WTC11 (cell line): ENCODE measurements at regions not wholly inside any gene's neighbourhood (a gene's known extent, or its start where the extent isn't known, plus 50 kb on each side); places are given as distances from the start of the nearest gene placed in this dataset.

Experiments used
- ATAC-seq: fragments of 200-7000 bp; cut with Tn5 transposase; 2 replicates; pipeline ENCODE4 v1.10.0; 2021; ENCODE audit warnings: mild to moderate bottlenecking, moderate library complexity
- CTCF ChIA-PET: fragments of 300-600 bp; sonication (Branson Sonifier 250); formaldehyde crosslinking; loops from one replicate; lab custom pipeline; 2021; ENCODE audit warnings: antibody characterized with exemption; lab: Charles Lee
- POLR2A ChIA-PET: fragments of 350-600 bp; sonication (Branson Sonifier 250); formaldehyde crosslinking; loops from one replicate; lab custom pipeline; 2021; ENCODE audit warnings: antibody characterized with exemption; lab: Charles Lee
- DNase-seq: peaks from one replicate; pipeline ENCODE4 v3.0.0; 2021; ENCODE audit warnings: low spot score
- H3K27ac Mint-ChIP-seq: 2 replicates; pipeline ENCODE4 v1.8.0; 2021; ENCODE audit warnings: mixed read lengths
- H3K27me3 Mint-ChIP-seq: 2 replicates; pipeline ENCODE4 v1.8.0; 2021; ENCODE audit warnings: low read depth, mild to moderate bottlenecking, moderate library complexity, mixed read lengths
- H3K36me3 Mint-ChIP-seq: 2 replicates; pipeline ENCODE4 v1.8.0; 2021; ENCODE audit warnings: mixed read lengths
- H3K4me1 Mint-ChIP-seq: 2 replicates; pipeline ENCODE4 v1.8.0; 2022; ENCODE audit warnings: mixed read lengths
- H3K4me3 Mint-ChIP-seq: 2 replicates; pipeline ENCODE4 v1.8.0; 2021; ENCODE audit warnings: mild to moderate bottlenecking, moderate library complexity, mixed read lengths
- H3K9me3 Mint-ChIP-seq: 2 replicates; pipeline ENCODE4 v1.8.0; 2021; ENCODE audit warnings: mixed read lengths
- ARID4B ChIP-seq: sonication (generic); formaldehyde crosslinking; IDR thresholded peaks from 2 replicates; pipeline ENCODE4 v1.8.0; 2023; ENCODE audit warnings: missing genetic modification reagents, mild to moderate bottlenecking, borderline replicate concordance
- ATF2 ChIP-seq: sonication (generic); formaldehyde crosslinking; IDR thresholded peaks from 2 replicates; pipeline ENCODE4 v1.8.1; 2022; ENCODE audit warnings: low read depth, missing genetic modification reagents, borderline replicate concordance
- ATF6 ChIP-seq: sonication (generic); formaldehyde crosslinking; IDR thresholded peaks from 2 replicates; pipeline ENCODE4 v1.8.1; 2023; ENCODE audit warnings: mild to moderate bottlenecking, missing genetic modification reagents
- ERG ChIP-seq: fragments of 250-450 bp; sonication (Bioruptor Pico); IDR thresholded peaks from 2 replicates; pipeline ENCODE4 v1.8.0; 2021; ENCODE audit warnings: mild to moderate bottlenecking
- FOXK1 ChIP-seq: sonication (generic); formaldehyde crosslinking; IDR thresholded peaks from 2 replicates; pipeline ENCODE4 v1.8.0; 2022; ENCODE audit warnings: mild to moderate bottlenecking, moderate library complexity, missing genetic modification reagents
- GABPB1 ChIP-seq: sonication (generic); formaldehyde crosslinking; IDR thresholded peaks from 2 replicates; pipeline ENCODE4 v1.8.1; 2023; ENCODE audit warnings: mild to moderate bottlenecking, missing genetic modification reagents
- IRF1 ChIP-seq: sonication (generic); formaldehyde crosslinking; IDR thresholded peaks from 2 replicates; pipeline ENCODE4 v1.8.0; 2023; ENCODE audit warnings: missing genetic modification reagents
- JUN ChIP-seq: sonication (generic); formaldehyde crosslinking; IDR thresholded peaks from 2 replicates; pipeline ENCODE4 v1.8.0; 2023; ENCODE audit warnings: mild to moderate bottlenecking, missing genetic modification reagents
- KAT7 ChIP-seq: sonication (generic); formaldehyde crosslinking; IDR thresholded peaks from 2 replicates; pipeline ENCODE4 v1.8.1; 2023; ENCODE audit warnings: missing genetic modification reagents, mild to moderate bottlenecking, borderline replicate concordance
- MAX ChIP-seq: sonication (generic); formaldehyde crosslinking; IDR thresholded peaks from 2 replicates; pipeline ENCODE4 v1.8.0; 2022; ENCODE audit warnings: mild to moderate bottlenecking, missing genetic modification reagents
- MXD4 ChIP-seq: fragments of 250-450 bp; sonication (Bioruptor Pico); IDR thresholded peaks from 2 replicates; pipeline ENCODE4 v1.8.0; 2021; ENCODE audit warnings: mild to moderate bottlenecking, moderate library complexity, borderline replicate concordance
- NFYB ChIP-seq: sonication (generic); formaldehyde crosslinking; conservative IDR thresholded peaks from 2 replicates; pipeline ENCODE4 v1.8.0; 2022; ENCODE audit warnings: low read depth, missing genetic modification reagents
- NR2C2 ChIP-seq: sonication (generic); formaldehyde crosslinking; IDR thresholded peaks from 2 replicates; pipeline ENCODE4 v1.8.0; 2022; ENCODE audit warnings: mild to moderate bottlenecking, missing genetic modification reagents
- OVOL2 ChIP-seq: fragments of 250-450 bp; sonication (Bioruptor Pico); IDR thresholded peaks from 2 replicates; pipeline ENCODE4 v1.9.0; 2021; ENCODE audit warnings: mild to moderate bottlenecking, borderline replicate concordance
- STAT6 ChIP-seq: sonication (generic); formaldehyde crosslinking; conservative IDR thresholded peaks from 2 replicates; pipeline ENCODE4 v1.8.1; 2023; ENCODE audit warnings: mild to moderate bottlenecking, low read depth, missing genetic modification reagents, moderate library complexity
- ZMAT4 ChIP-seq: fragments of 250-450 bp; sonication (Bioruptor Pico); IDR thresholded peaks from 2 replicates; pipeline ENCODE4 v1.9.0; 2021; ENCODE audit warnings: mild to moderate bottlenecking
- ZNF138 ChIP-seq: sonication (generic); formaldehyde crosslinking; conservative IDR thresholded peaks from 2 replicates; pipeline ENCODE4 v1.8.1; 2022; ENCODE audit warnings: mild to moderate bottlenecking, moderate library complexity, missing genetic modification reagents
- ZNF219 ChIP-seq: sonication (generic); formaldehyde crosslinking; IDR thresholded peaks from 2 replicates; pipeline ENCODE4 v1.8.0; 2023; ENCODE audit warnings: missing genetic modification reagents, mild to moderate bottlenecking, borderline replicate concordance
- ZNF281 ChIP-seq: sonication (generic); formaldehyde crosslinking; IDR thresholded peaks from 2 replicates; pipeline ENCODE4 v1.8.0; 2023; ENCODE audit warnings: mild to moderate bottlenecking, missing genetic modification reagents

- POLR2A ChIA-PET: no interaction called here
- Mint-ChIP-seq H3K4me1 (no peaks in the 10 kb centered on the region), H3K27me3 (no peaks in the 10 kb centered on the region), H3K4me3 (no peak overlapping the region)
- DNase-seq: no peak
- TF ChIP-seq ZMAT4 (no peak), NFYB (CRISPR knock-in tag) (no peak), ATF2 (CRISPR knock-in tag) (no peak), NR2C2 (CRISPR knock-in tag) (no peak), JUN (CRISPR knock-in tag) (no peak), IRF1 (no peak), ZNF281 (CRISPR knock-in tag) (no peak), STAT6 (CRISPR knock-in tag) (no peak), MAX (CRISPR knock-in tag) (no peak), FOXK1 (no peak), ZNF219 (no peak), OVOL2 (CRISPR knock-in tag) (no peak), GABPB1 (CRISPR knock-in tag) (no peak), ERG (CRISPR knock-in tag) (no peak), MXD4 (CRISPR knock-in tag) (no peak), ATF6 (CRISPR knock-in tag) (no peak), KAT7 (CRISPR knock-in tag) (no peak), ARID4B (CRISPR knock-in tag) (no peak), ZNF138 (CRISPR knock-in tag) (no peak)
- TF ChIP-seq, all 79 proteins: peak for 0
- Mint-ChIP-seq H3K36me3 (no peaks in the 10 kb centered on the region), H3K27ac (no peak overlapping the region), H3K9me3 (peaks cover under 1% of the 10 kb centered on the region; the same call in 1 of the 2 replicates)
- ATAC-seq: no peak
- CTCF ChIA-PET: no interaction called here
Measured at GRCh38 chr10:36469585-36469984, 655.8 kb upstream of the ANKRD30A start.
